Endodermal cell (in vitro differentiated cells): ENCODE measurements at regions not wholly inside any gene's neighbourhood (a gene's known extent, or its start where the extent isn't known, plus 50 kb on each side); places are given as distances from the start of the nearest gene placed in this dataset.

Experiments
- DNase-seq: peaks from one replicate; pipeline ENCODE4 v3.0.0-alpha.2; 2017
- H3K27ac ChIP-seq: 2 replicates; pipeline ENCODE4 v1.5.1; 2013; ENCODE audit warnings: mild to moderate bottlenecking, low read depth, low read length, moderate library complexity
- H3K27me3 ChIP-seq: 2 replicates; pipeline ENCODE4 v1.6.1; 2013; ENCODE audit warnings: mild to moderate bottlenecking, low read length, moderate library complexity; ENCODE audit not compliant: insufficient read depth, control insufficient read depth, poor library complexity, severe bottlenecking
- H3K36me3 ChIP-seq: 2 replicates; pipeline ENCODE4 v1.7.0; 2013; ENCODE audit warnings: mild to moderate bottlenecking, low read length, moderate library complexity; ENCODE audit not compliant: control insufficient read depth, insufficient read depth
- H3K4me1 ChIP-seq: one replicate; pipeline ENCODE4 v1.7.0; 2013; ENCODE audit warnings: low read length; ENCODE audit not compliant: control insufficient read depth, insufficient read depth
- H3K4me3 ChIP-seq: 2 replicates; pipeline ENCODE4 v1.5.1; 2013; ENCODE audit warnings: mild to moderate bottlenecking, low read length, moderate library complexity
- H3K9ac ChIP-seq: 2 replicates; pipeline ENCODE4 v1.6.1; 2013; ENCODE audit warnings: mild to moderate bottlenecking, low read length, moderate library complexity; ENCODE audit not compliant: poor library complexity, severe bottlenecking; ENCODE audit errors: extremely low read depth
- H3K9me3 ChIP-seq: 2 replicates; pipeline ENCODE4 v1.6.1; 2013; ENCODE audit warnings: mild to moderate bottlenecking, low read length, moderate library complexity; ENCODE audit not compliant: control insufficient read depth
- H3K27ac Mint-ChIP-seq: 2 replicates; pipeline ENCODE4 v1.8.0; 2020; ENCODE audit warnings: mixed read lengths
- H3K27me3 Mint-ChIP-seq: 2 replicates; pipeline ENCODE4 v1.8.0; 2021; ENCODE audit warnings: mild to moderate bottlenecking, mixed read lengths; ENCODE audit not compliant: insufficient read depth
- H3K36me3 Mint-ChIP-seq: 2 replicates; pipeline ENCODE4 v1.8.0; 2020; ENCODE audit warnings: low read depth, mixed read lengths
- H3K4me1 Mint-ChIP-seq: 2 replicates; pipeline ENCODE4 v1.8.0; 2020; ENCODE audit warnings: mixed read lengths
- H3K4me3 Mint-ChIP-seq: 2 replicates; pipeline ENCODE4 v1.8.0; 2020; ENCODE audit warnings: mild to moderate bottlenecking, moderate library complexity, mixed read lengths
- H3K9me3 Mint-ChIP-seq: 2 replicates; pipeline ENCODE4 v1.8.0; 2020; ENCODE audit warnings: mild to moderate bottlenecking, mixed read lengths
- CTCF ChIP-seq: fragments of 200-600 bp; sonication (generic); conservative IDR thresholded peaks from 2 replicates; pipeline ENCODE4 v1.5.0; 2021; ENCODE audit warnings: antibody characterized with exemption, mild to moderate bottlenecking
- WGBS, 2 experiments: methylation state at CpG; one replicate each; pipeline versions ENCODE4 v1.1.5 to v1.1.7; 2013; ENCODE audit warnings: missing lambda C conversion rate in 2 of 2, mixed read lengths in 1 of 2; ENCODE audit not compliant: insufficient coverage in 1 of 2, insufficient read length in 1 of 2; 5-methylcytosine and 5-hydroxymethylcytosine counted together

- Histone ChIP-seq H3K9me3 (no peaks in the 10 kb centered on the region), H3K27me3 (no peaks in the 10 kb centered on the region), H3K27ac (no peak overlapping the region), H3K4me1 (no peaks in the 10 kb centered on the region), H3K4me3 (no peak overlapping the region), H3K36me3 (no peaks in the 10 kb centered on the region), H3K9ac (no peak overlapping the region)
- Mint-ChIP-seq H3K4me3 (no peak overlapping the region), H3K4me1 (peaks cover 6% of the 10 kb centered on the region), H3K27ac (no peak overlapping the region), H3K9me3 (no peaks in the 10 kb centered on the region), H3K27me3 (no peaks in the 10 kb centered on the region), H3K36me3 (no peaks in the 10 kb centered on the region)
- TF ChIP-seq CTCF = no peak
- WGBS, 2 experiments = 99 to 100% methylated on average over 2 of the region's 2 CpGs
- DNase-seq = no peak
Observed at GRCh38 chr5:144873076-144873475, 702.4 kb downstream of the KCTD16 start.

- H3K36me3 ChIP-seq = no peaks in the 10 kb centered on the region
- Mint-ChIP-seq H3K9me3 (no peaks in the 10 kb centered on the region), H3K27ac (no peak overlapping the region), H3K4me3 (no peak overlapping the region), H3K36me3 (no peaks in the 10 kb centered on the region), H3K27me3 (no peaks in the 10 kb centered on the region), H3K4me1 (peaks cover 6% of the 10 kb centered on the region)
- no peak overlapping the region for H3K9ac ChIP-seq
- DNase-seq = no peak
- no peaks in the 10 kb centered on the region for H3K9me3 ChIP-seq
- H3K4me3 ChIP-seq = no peak overlapping the region
- H3K4me1 ChIP-seq = no peaks in the 10 kb centered on the region
- TF ChIP-seq CTCF = no peak
- no peak overlapping the region for H3K27ac ChIP-seq
- no peaks in the 10 kb centered on the region for H3K27me3 ChIP-seq
Observed at GRCh38 chr5:144864118-144864517, 693.4 kb downstream of the KCTD16 start.

- H3K4me3 ChIP-seq = no peak overlapping the region
- no peak overlapping the region for H3K9ac ChIP-seq
- H3K36me3 ChIP-seq = no peaks in the 10 kb centered on the region
- H3K27me3 ChIP-seq = no peaks in the 10 kb centered on the region
- Mint-ChIP-seq H3K9me3 (no peaks in the 10 kb centered on the region), H3K27ac (no peak overlapping the region), H3K4me3 (no peak overlapping the region), H3K27me3 (no peaks in the 10 kb centered on the region), H3K4me1 (no peaks in the 10 kb centered on the region), H3K36me3 (no peaks in the 10 kb centered on the region)
- TF ChIP-seq CTCF = no peak
- no peak overlapping the region for H3K27ac ChIP-seq
- DNase-seq = no peak
- whole genome bisulfite sequencing, 2 experiments = 93% methylated on average over 1 of the region's 1 CpG; no CpG with 5 or more reads in 1 of the 2 experiments
- H3K4me1 ChIP-seq = no peaks in the 10 kb centered on the region
- H3K9me3 ChIP-seq = no peaks in the 10 kb centered on the region
Observed at GRCh38 chr5:144857454-144857853, 686.8 kb downstream of the KCTD16 start.
